GM10266 (cell line): ENCODE measurements at regions not wholly inside any gene's neighbourhood (a gene's known extent, or its start where the extent isn't known, plus 50 kb on each side); places are given as distances from the start of the nearest gene placed in this dataset.

Experiments
- DNase-seq: peaks from one replicate; pipeline ENCODE4 v3.0.0; 2012; ENCODE audit errors: extremely low spot score
- TF ChIP-seq, protein P1 (sequence below): IDR thresholded peaks from 2 replicates; pipeline ENCODE4 v1.5.1; 2012; ENCODE audit warnings: mild to moderate bottlenecking, low read depth; ENCODE audit not compliant: control insufficient read depth, insufficient read depth; ENCODE audit errors: missing control alignments

- no peak for DNase-seq
- TF ChIP-seq, protein P1, sequence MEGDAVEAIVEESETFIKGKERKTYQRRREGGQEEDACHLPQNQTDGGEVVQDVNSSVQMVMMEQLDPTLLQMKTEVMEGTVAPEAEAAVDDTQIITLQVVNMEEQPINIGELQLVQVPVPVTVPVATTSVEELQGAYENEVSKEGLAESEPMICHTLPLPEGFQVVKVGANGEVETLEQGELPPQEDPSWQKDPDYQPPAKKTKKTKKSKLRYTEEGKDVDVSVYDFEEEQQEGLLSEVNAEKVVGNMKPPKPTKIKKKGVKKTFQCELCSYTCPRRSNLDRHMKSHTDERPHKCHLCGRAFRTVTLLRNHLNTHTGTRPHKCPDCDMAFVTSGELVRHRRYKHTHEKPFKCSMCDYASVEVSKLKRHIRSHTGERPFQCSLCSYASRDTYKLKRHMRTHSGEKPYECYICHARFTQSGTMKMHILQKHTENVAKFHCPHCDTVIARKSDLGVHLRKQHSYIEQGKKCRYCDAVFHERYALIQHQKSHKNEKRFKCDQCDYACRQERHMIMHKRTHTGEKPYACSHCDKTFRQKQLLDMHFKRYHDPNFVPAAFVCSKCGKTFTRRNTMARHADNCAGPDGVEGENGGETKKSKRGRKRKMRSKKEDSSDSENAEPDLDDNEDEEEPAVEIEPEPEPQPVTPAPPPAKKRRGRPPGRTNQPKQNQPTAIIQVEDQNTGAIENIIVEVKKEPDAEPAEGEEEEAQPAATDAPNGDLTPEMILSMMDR = no peak
Measured at GRCh38 chr4:32778938-32779337, 2058.8 kb downstream of the PCDH7 start.

- DNase-seq = no peak
- TF ChIP-seq, protein P1 = no peak
Measured at GRCh38 chr4:32789026-32789608, 2068.9 kb downstream of the PCDH7 start.

DNA sequence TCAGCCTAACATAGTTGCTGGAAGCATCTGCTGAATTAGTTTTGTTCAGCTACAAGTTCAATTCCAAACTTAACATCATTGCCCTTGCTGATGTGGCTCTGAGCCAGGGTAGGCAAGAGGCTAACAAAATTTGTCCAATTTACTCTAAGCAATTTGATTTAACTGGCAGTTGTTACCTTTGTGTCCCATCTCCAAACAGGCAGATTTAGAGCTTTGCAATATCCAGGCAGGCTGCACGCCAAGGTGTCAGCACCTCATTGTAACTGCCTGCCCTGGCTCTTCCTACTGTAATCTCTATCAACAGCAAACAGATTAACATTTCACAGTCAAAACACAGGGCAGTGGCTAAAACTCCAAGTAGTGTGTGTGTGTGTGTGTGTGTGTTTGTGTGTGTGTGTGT, 2070.6 kb downstream of the PCDH7 start:
- TF ChIP-seq, protein P1 = no peak
- DNase-seq = no peak

DNA sequence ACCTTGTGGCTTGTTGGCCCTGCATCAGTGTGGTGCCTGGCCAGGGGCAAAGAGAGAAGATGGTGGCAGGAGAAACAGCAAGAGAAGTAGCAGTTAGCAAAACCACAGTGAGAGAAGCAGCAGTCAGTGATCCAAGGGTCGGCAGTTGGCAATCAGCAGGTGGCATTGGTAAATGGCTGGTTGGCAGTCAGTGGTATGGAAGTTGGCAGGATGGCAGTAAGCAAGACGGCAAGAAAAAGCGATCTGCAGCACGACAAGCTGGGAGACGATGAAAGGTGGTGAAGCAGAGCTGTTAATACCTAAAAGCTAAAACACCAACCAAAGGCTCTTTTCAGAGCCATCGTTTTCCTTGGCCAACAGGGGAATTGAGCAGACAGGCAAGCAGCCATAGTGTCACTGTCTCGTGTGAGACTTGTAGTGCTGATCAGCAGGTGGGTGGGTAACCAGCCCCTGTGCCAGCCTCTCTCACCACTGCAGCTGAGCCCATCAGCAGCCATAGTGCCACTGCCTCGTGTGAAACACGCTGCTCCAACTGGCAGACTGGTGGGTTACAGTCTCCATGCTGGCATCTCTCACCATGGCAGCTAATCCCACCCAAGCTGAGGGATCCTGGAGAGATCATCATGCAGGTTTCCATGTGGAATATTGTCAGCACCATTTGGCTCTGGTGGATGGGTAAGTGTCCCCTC, 2078.4 kb downstream of the PCDH7 start:
- DNase-seq = no peak
- TF ChIP-seq, protein P1 = no peak

- TF ChIP-seq, protein P1 = no peak
- no peak for DNase-seq
Measured at GRCh38 chr4:32824336-32824735, 2104.2 kb downstream of the PCDH7 start.

GRCh38 chr4:32826169-32826568, 2106.0 kb downstream of the PCDH7 start:
- TF ChIP-seq, protein P1 = no peak
- no peak for DNase-seq

DNA sequence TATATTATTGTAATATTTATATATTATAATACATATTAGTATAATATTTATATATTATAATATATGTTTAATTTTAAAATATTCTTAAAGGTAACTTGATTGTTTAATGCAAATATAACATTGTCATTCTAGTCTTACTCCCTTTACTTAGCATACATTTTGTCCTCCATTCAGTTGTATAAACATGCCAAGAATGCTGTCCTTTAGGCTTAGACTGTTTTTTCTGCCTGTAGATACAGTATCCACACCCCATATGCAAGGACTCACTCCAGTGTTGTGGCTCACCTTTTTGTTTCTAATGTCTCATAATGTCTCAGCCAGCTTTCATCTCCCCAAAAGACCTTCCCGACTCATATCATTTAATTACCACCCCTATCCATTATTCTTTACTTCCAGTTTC, 2110.0 kb downstream of the PCDH7 start:
- no peak for DNase-seq
- TF ChIP-seq, protein P1 = no peak
